CD4-positive, alpha-beta T cell treated with Interferon gamma for 1 hour (primary cell): ENCODE measurements at regions not wholly inside any gene's neighbourhood (a gene's known extent, or its start where the extent isn't known, plus 50 kb on each side); places are given as distances from the start of the nearest gene placed in this dataset.

ENCODE experiments used
- DNase-seq: peaks from one replicate; pipeline ENCODE4 v3.0.0-alpha.2; 2020

GRCh38 chr12:58540480-58541299 lies 379.6 kb downstream of the LRIG3 start:
- DNase-seq: no peak

- DNase-seq: no peak
Observed at GRCh38 chr12:58541300-58541690, 379.0 kb downstream of the LRIG3 start.

- DNase-seq: no peak
Observed at GRCh38 chr12:58544281-58544680, 376.0 kb downstream of the LRIG3 start.

GRCh38 chr12:58547217-58547616 lies 373.1 kb downstream of the LRIG3 start:
- no peak for DNase-seq

GRCh38 chr12:58548801-58549200 lies 371.5 kb downstream of the LRIG3 start:
- DNase-seq: no peak

- DNase-seq: no peak
Observed at GRCh38 chr12:58554522-58555157, 365.7 kb downstream of the LRIG3 start.

- no peak for DNase-seq
Observed at GRCh38 chr12:58557171-58557570, 363.1 kb downstream of the LRIG3 start.

- DNase-seq: no peak
Observed at GRCh38 chr12:58557661-58558060, 362.6 kb downstream of the LRIG3 start.

- no peak for DNase-seq
Observed at GRCh38 chr12:58563621-58564020, 356.7 kb downstream of the LRIG3 start.

GRCh38 chr12:58564721-58565120 lies 355.6 kb downstream of the LRIG3 start:
- DNase-seq: no peak

GRCh38 chr12:58566599-58566998 lies 353.7 kb downstream of the LRIG3 start:
- no peak for DNase-seq

GRCh38 chr12:58567189-58567588 lies 353.1 kb downstream of the LRIG3 start:
- no peak for DNase-seq

- DNase-seq: no peak
Observed at GRCh38 chr12:58570411-58570810, 349.9 kb downstream of the LRIG3 start.

GRCh38 chr12:58575256-58575655 lies 345.0 kb downstream of the LRIG3 start:
- DNase-seq: no peak

GRCh38 chr12:58576081-58576480 lies 344.2 kb downstream of the LRIG3 start:
- DNase-seq: no peak

GRCh38 chr12:58576916-58577315 lies 343.4 kb downstream of the LRIG3 start:
- DNase-seq: no peak

- DNase-seq: no peak
Observed at GRCh38 chr12:58580095-58580494, 340.2 kb downstream of the LRIG3 start.

- no peak for DNase-seq
Observed at GRCh38 chr12:58583529-58583928, 336.8 kb downstream of the LRIG3 start.

GRCh38 chr12:58583940-58584339 lies 336.4 kb downstream of the LRIG3 start:
- no peak for DNase-seq

- DNase-seq: no peak
Observed at GRCh38 chr12:58584880-58585279, 335.4 kb downstream of the LRIG3 start.

GRCh38 chr12:58586762-58587161 lies 333.5 kb downstream of the LRIG3 start:
- DNase-seq: no peak

- no peak for DNase-seq
Observed at GRCh38 chr12:58588770-58589169, 331.5 kb downstream of the LRIG3 start.

- DNase-seq: no peak
Observed at GRCh38 chr12:58592475-58593207, 327.7 kb downstream of the LRIG3 start.
